ENCODE measurements at regions not wholly inside any gene's neighbourhood (a gene's known extent, or its start where the extent isn't known, plus 50 kb on each side); places are given as distances from the start of the nearest gene placed in this dataset.

GRCh38 chr5:96609369-96609768, 52.8 kb upstream of the CAST start:
- Histone ChIP-seq H3K4me1 (peaks cover 0 to 9% (median 7%) of the 10 kb centered on the region in 6 donors), H3K4me3 (no peak overlapping the region), H3K36me3 (no peaks in the 10 kb centered on the region), H3K27ac (no peak overlapping the region), H3K27me3 (replicated peaks in 1 of 7) (no peaks in the 10 kb centered on the region), H3K9me3 (no peaks in the 10 kb centered on the region)
- TF ChIP-seq POLR2AphosphoS5 (IDR thresholded peaks at IDR 0.05) = no peak
- TF ChIP-seq CTCF (IDR thresholded peaks at IDR 0.05 in 8 of 11, conservative IDR thresholded peaks at IDR 0.05 in 3 of 11) = no peak
- TF ChIP-seq POLR2A (IDR thresholded peaks at IDR 0.05) = no peak
- DNase-seq = no peak
- WGBS, 5 donors = 0 to 95% (median 49%) methylated on average over 1 of the region's 1 CpG
- intact Hi-C loops (cut with DNase I; ENCODE audit: low total_unique reads) = no loop called here

- TF ChIP-seq CTCF (IDR thresholded peaks at IDR 0.05 in 8 of 11, conservative IDR thresholded peaks at IDR 0.05 in 3 of 11) (no peak), POLR2AphosphoS5 (IDR thresholded peaks at IDR 0.05) (no peak), POLR2A (IDR thresholded peaks at IDR 0.05) (no peak)
- intact Hi-C loops (cut with DNase I; ENCODE audit: low total_unique reads) = loop anchor here (10.0 kb wide), 2 partner anchors 74 to 554 kb away; no protein-coding TSS in a partner anchor
- Histone ChIP-seq H3K4me1 (peaks cover 0 to 19% (median 14%) of the 10 kb centered on the region in 6 donors), H3K27ac (no peak overlapping the region), H3K4me3 (no peak overlapping the region), H3K9me3 (no peaks in the 10 kb centered on the region), H3K27me3 (replicated peaks in 1 of 7) (no peaks in the 10 kb centered on the region), H3K36me3 (no peaks in the 10 kb centered on the region)
- DNase-seq = no peak
- 88 to 99% (median 89%) methylated on average over 4 of the region's 4 CpGs for WGBS, 5 donors
These were observed 51.4 kb upstream of the CAST start for GRCh38 chr5:96610747-96611146.

DNA sequence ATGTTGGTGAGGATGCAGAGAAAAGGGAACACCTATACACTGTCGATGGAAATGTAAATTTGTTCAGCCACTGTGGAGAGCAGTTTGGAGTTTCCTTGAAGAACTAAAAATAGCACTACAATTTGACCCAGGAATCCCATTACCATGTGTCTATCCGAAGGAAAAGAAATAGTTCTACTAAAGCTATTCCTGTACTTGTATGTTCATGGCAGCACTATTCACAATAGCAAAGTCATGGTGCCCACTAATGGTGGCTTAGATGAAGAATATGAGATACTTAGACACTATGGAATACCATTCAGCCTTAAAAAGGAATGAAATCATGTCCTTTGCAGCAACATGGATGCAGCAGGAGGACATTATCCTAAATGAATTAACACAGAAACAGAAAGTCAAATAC, 50.2 kb upstream of the CAST start:
- Histone ChIP-seq H3K4me1 (peaks cover 0 to 19% (median 14%) of the 10 kb centered on the region in 6 donors), H3K9me3 (no peaks in the 10 kb centered on the region), H3K27ac (no peak overlapping the region), H3K27me3 (replicated peaks in 1 of 7) (no peaks in the 10 kb centered on the region), H3K4me3 (no peak overlapping the region), H3K36me3 (no peaks in the 10 kb centered on the region)
- intact Hi-C loops (cut with DNase I; ENCODE audit: low total_unique reads) = loop anchor here (10.0 kb wide), 2 partner anchors 73 to 553 kb away; no protein-coding TSS in a partner anchor
- 30 to 72% (median 53%) methylated on average over 2 of the region's 2 CpGs for WGBS, 5 donors
- TF ChIP-seq CTCF (IDR thresholded peaks at IDR 0.05 in 8 of 11, conservative IDR thresholded peaks at IDR 0.05 in 3 of 11) (no peak), POLR2A (IDR thresholded peaks at IDR 0.05) (no peak), POLR2AphosphoS5 (IDR thresholded peaks at IDR 0.05) (no peak)
- no peak for DNase-seq
